Stimulated activated CD4-positive, alpha-beta T cell treated with anti-CD3 and anti-CD28 coated beads, Interleukin-2, amount 100 ng/mL, for 24 hours (primary cell): ENCODE measurements at regions not wholly inside any gene's neighbourhood (a gene's known extent, or its start where the extent isn't known, plus 50 kb on each side); places are given as distances from the start of the nearest gene placed in this dataset.
"Not testable (repeated sequence)": the region's sequence is repeated elsewhere in the genome, so short reads cannot be mapped to it uniquely, and the experiment has no call there.

Experiments
- DNase-seq, 2 donors: peaks; one replicate each; pipeline ENCODE4 v3.0.0-alpha.2; 2020

- DNase-seq: no peak
Observed at GRCh38 chr5:116750631-116751580, 176.3 kb upstream of the SEMA6A start.

GRCh38 chr5:116747881-116748280, 173.3 kb upstream of the SEMA6A start:
- DNase-seq: no peak

GRCh38 chr5:116746668-116747067, 172.0 kb upstream of the SEMA6A start:
- DNase-seq: no peak

GRCh38 chr5:116740771-116741170, 166.1 kb upstream of the SEMA6A start:
- no peak for DNase-seq

GRCh38 chr5:116739571-116739970, 164.9 kb upstream of the SEMA6A start:
- no peak for DNase-seq

- no peak for DNase-seq
Observed at GRCh38 chr5:116738615-116739261, 164.1 kb upstream of the SEMA6A start.

- DNase-seq: no peak
Observed at GRCh38 chr5:116738239-116738614, 163.6 kb upstream of the SEMA6A start.

- no peak for DNase-seq
Observed at GRCh38 chr5:116736671-116737070, 162.0 kb upstream of the SEMA6A start.

GRCh38 chr5:116733991-116734975, 159.7 kb upstream of the SEMA6A start:
- no peak for DNase-seq

GRCh38 chr5:116732591-116732990, 158.0 kb upstream of the SEMA6A start:
- DNase-seq: no peak

- no peak for DNase-seq
Observed at GRCh38 chr5:116731432-116731831, 156.8 kb upstream of the SEMA6A start.

- DNase-seq: no peak
Observed at GRCh38 chr5:116730706-116731105, 156.1 kb upstream of the SEMA6A start.

GRCh38 chr5:116730185-116730584, 155.6 kb upstream of the SEMA6A start:
- no peak for DNase-seq

GRCh38 chr5:116727248-116727647, 152.6 kb upstream of the SEMA6A start:
- no peak for DNase-seq

GRCh38 chr5:116726180-116726579, 151.6 kb upstream of the SEMA6A start:
- DNase-seq: not testable (repeated sequence)

GRCh38 chr5:116724971-116725370, 150.3 kb upstream of the SEMA6A start:
- no peak for DNase-seq

- DNase-seq: no peak
Observed at GRCh38 chr5:116722651-116723050, 148.0 kb upstream of the SEMA6A start.

GRCh38 chr5:116719106-116719505, 144.5 kb upstream of the SEMA6A start:
- no peak for DNase-seq

- no peak for DNase-seq
Observed at GRCh38 chr5:116718317-116718716, 143.7 kb upstream of the SEMA6A start.

- DNase-seq: no peak
Observed at GRCh38 chr5:116709082-116709481, 134.5 kb upstream of the SEMA6A start.

- DNase-seq: not testable (repeated sequence)
Observed at GRCh38 chr5:116705121-116705519, 130.5 kb upstream of the SEMA6A start.

- DNase-seq: no peak
Observed at GRCh38 chr5:116703941-116704340, 129.3 kb upstream of the SEMA6A start.

GRCh38 chr5:116703328-116703727, 128.7 kb upstream of the SEMA6A start:
- no peak for DNase-seq
